Activated CD8-positive, alpha-beta T cell treated with anti-CD3 and anti-CD28 coated beads for 36 hours (primary cell): ENCODE measurements at regions not wholly inside any gene's neighbourhood (a gene's known extent, or its start where the extent isn't known, plus 50 kb on each side); places are given as distances from the start of the nearest gene placed in this dataset.

Source experiments
- ATAC-seq: fragments of 200-7000 bp; cut with Tn5 transposase; one replicate; pipeline ENCODE4 v1.10.0; 2021; ENCODE audit warnings: mild to moderate bottlenecking, moderate library complexity
- CTCF ChIA-PET: fragments of 350-600 bp; sonication (Branson Sonifier 250); formaldehyde crosslinking; loops from one replicate; lab custom pipeline; 2021; ENCODE audit warnings: antibody characterized with exemption; lab: Charles Lee
- POLR2A ChIA-PET: fragments of 350-600 bp; sonication (Branson Sonifier 250); formaldehyde crosslinking; loops from one replicate; lab custom pipeline; 2021; ENCODE audit warnings: antibody characterized with exemption; lab: Charles Lee
- DNase-seq: peaks from one replicate; pipeline ENCODE4 v3.0.0-alpha.2; 2020
- H3K27ac Mint-ChIP-seq: one replicate; pipeline ENCODE4 v1.8.0; 2021; ENCODE audit warnings: mild to moderate bottlenecking, mixed read lengths
- H3K27me3 Mint-ChIP-seq: one replicate; pipeline ENCODE4 v1.8.0; 2021; ENCODE audit warnings: mixed read lengths
- H3K36me3 Mint-ChIP-seq: one replicate; pipeline ENCODE4 v1.8.0; 2021; ENCODE audit warnings: low read depth, mixed read lengths
- H3K4me1 Mint-ChIP-seq: one replicate; pipeline ENCODE4 v1.8.0; 2021; ENCODE audit warnings: low read depth, mixed read lengths
- H3K4me3 Mint-ChIP-seq: one replicate; pipeline ENCODE4 v1.8.0; 2021; ENCODE audit warnings: mild to moderate bottlenecking, moderate library complexity, mixed read lengths
- H3K9me3 Mint-ChIP-seq: one replicate; pipeline ENCODE4 v1.8.0; 2021; ENCODE audit warnings: mixed read lengths
- CTCF ChIP-seq: fragments of 200-600 bp; IDR thresholded peaks from one replicate; pipeline ENCODE4 v1.8.0; 2022; ENCODE audit warnings: antibody characterized with exemption, mild to moderate bottlenecking
- intact Hi-C: fragments of 100-400 bp; cut with micrococcal nuclease; formaldehyde crosslinking; loops from one replicate; pipeline ENCODE4 v1.10.0; 2022

- Mint-ChIP-seq H3K27ac (no peak overlapping the region), H3K36me3 (no peaks in the 10 kb centered on the region), H3K27me3 (no peaks in the 10 kb centered on the region), H3K9me3 (peaks cover 23% of the 10 kb centered on the region), H3K4me3 (no peak overlapping the region), H3K4me1 (no peaks in the 10 kb centered on the region)
- TF ChIP-seq CTCF: no peak
- ATAC-seq: no peak
- intact Hi-C loops: no loop called here
- no peak for DNase-seq
- ChIA-PET POLR2A (no interaction called here), CTCF (no interaction called here)
These were observed 1197.2 kb downstream of the PCDH7 start for GRCh38 chr4:31917334-31917733.

- no peak overlapping the region for H3K4me3 Mint-ChIP-seq
- no peak for ATAC-seq
- no peaks in the 10 kb centered on the region for H3K4me1 Mint-ChIP-seq
- no peak overlapping the region for H3K27ac Mint-ChIP-seq
- H3K36me3 Mint-ChIP-seq: no peaks in the 10 kb centered on the region
- intact Hi-C loops: no loop called here
- POLR2A ChIA-PET: no interaction called here
- TF ChIP-seq CTCF: no peak
- CTCF ChIA-PET: no interaction called here
- H3K27me3 Mint-ChIP-seq: no peaks in the 10 kb centered on the region
- peaks cover 19% of the 10 kb centered on the region for H3K9me3 Mint-ChIP-seq
- DNase-seq: no peak
These were observed 1198.7 kb downstream of the PCDH7 start for GRCh38 chr4:31918891-31919290.

- no peaks in the 10 kb centered on the region for H3K36me3 Mint-ChIP-seq
- no peak overlapping the region for H3K4me3 Mint-ChIP-seq
- no peak for TF ChIP-seq CTCF
- ATAC-seq (no peak), DNase-seq (no peak)
- H3K27ac Mint-ChIP-seq: no peak overlapping the region
- intact Hi-C loops: no loop called here
- no peaks in the 10 kb centered on the region for H3K27me3 Mint-ChIP-seq
- CTCF ChIA-PET: interaction anchor here (0.7 to 1.2 kb wide), 2 partner anchors 49 to 110 kb away, joined by 3 read pairs; no protein-coding TSS in a partner anchor
- POLR2A ChIA-PET: no interaction called here
- peaks cover 9% of the 10 kb centered on the region for H3K9me3 Mint-ChIP-seq
- H3K4me1 Mint-ChIP-seq: no peaks in the 10 kb centered on the region
These were observed 1203.5 kb downstream of the PCDH7 start for GRCh38 chr4:31923634-31924033.

GRCh38 chr4:31929676-31930345 is 1209.6 kb downstream of the PCDH7 start:
- H3K36me3 Mint-ChIP-seq: no peaks in the 10 kb centered on the region
- H3K27ac Mint-ChIP-seq: no peak overlapping the region
- no peak for ATAC-seq
- ChIA-PET POLR2A (no interaction called here), CTCF (no interaction called here)
- H3K4me3 Mint-ChIP-seq: no peak overlapping the region
- TF ChIP-seq CTCF: no peak
- no peaks in the 10 kb centered on the region for H3K4me1 Mint-ChIP-seq
- no peak for DNase-seq
- no peaks in the 10 kb centered on the region for H3K27me3 Mint-ChIP-seq
- intact Hi-C loops: no loop called here
- H3K9me3 Mint-ChIP-seq: peaks cover 3% of the 10 kb centered on the region

GRCh38 chr4:31946456-31946855 is 1226.3 kb downstream of the PCDH7 start:
- ATAC-seq (no peak), DNase-seq (no peak)
- H3K4me1 Mint-ChIP-seq: no peaks in the 10 kb centered on the region
- no peak overlapping the region for H3K4me3 Mint-ChIP-seq
- intact Hi-C loops: no loop called here
- CTCF ChIA-PET: no interaction called here
- POLR2A ChIA-PET: no interaction called here
- H3K27me3 Mint-ChIP-seq: no peaks in the 10 kb centered on the region
- TF ChIP-seq CTCF: no peak
- H3K27ac Mint-ChIP-seq: no peak overlapping the region
- peaks cover 8% of the 10 kb centered on the region for H3K9me3 Mint-ChIP-seq
- no peaks in the 10 kb centered on the region for H3K36me3 Mint-ChIP-seq
